SW 1271 (cell line): ENCODE measurements at regions not wholly inside any gene's neighbourhood (a gene's known extent, or its start where the extent isn't known, plus 50 kb on each side); places are given as distances from the start of the nearest gene placed in this dataset.
"Not testable (repeated sequence)": the region's sequence is repeated elsewhere in the genome, so short reads cannot be mapped to it uniquely, and the experiment has no call there.

ENCODE experiments used
- DNase-seq, 2 experiments: peaks; one replicate each; lab custom pipeline; 2025; lab: John Stamatoyannopoulos, UW

GRCh38 chr12:74264692-74265091 lies 272.9 kb upstream of the ATXN7L3B start:
- no peak for DNase-seq

GRCh38 chr12:74269355-74269754 lies 268.3 kb upstream of the ATXN7L3B start:
- DNase-seq = not testable (repeated sequence)

- no peak for DNase-seq
Measured at GRCh38 chr12:74280156-74280655, 257.4 kb upstream of the ATXN7L3B start.

GRCh38 chr12:74281401-74282180 lies 256.0 kb upstream of the ATXN7L3B start:
- DNase-seq = not testable (repeated sequence)

GRCh38 chr12:74283646-74284045 lies 254.0 kb upstream of the ATXN7L3B start:
- DNase-seq = no peak

GRCh38 chr12:74285773-74286172 lies 251.9 kb upstream of the ATXN7L3B start:
- no peak for DNase-seq

GRCh38 chr12:74286254-74286653 lies 251.4 kb upstream of the ATXN7L3B start:
- no peak for DNase-seq

GRCh38 chr12:74292351-74293194 lies 245.1 kb upstream of the ATXN7L3B start:
- no peak for DNase-seq

- no peak for DNase-seq
Measured at GRCh38 chr12:74293689-74294131, 243.9 kb upstream of the ATXN7L3B start.

- peak in 1 of 2 experiments; percentile 42 for DNase-seq
Measured at GRCh38 chr12:74317078-74317601, 220.5 kb upstream of the ATXN7L3B start.

GRCh38 chr12:74317741-74318140 lies 219.9 kb upstream of the ATXN7L3B start:
- no peak for DNase-seq

- DNase-seq = no peak
Measured at GRCh38 chr12:74319886-74320285, 217.7 kb upstream of the ATXN7L3B start.

GRCh38 chr12:74321381-74321780 lies 216.3 kb upstream of the ATXN7L3B start:
- DNase-seq = no peak

- DNase-seq = no peak
Measured at GRCh38 chr12:74322792-74323191, 214.8 kb upstream of the ATXN7L3B start.

- peak in 1 of 2 experiments; percentile 21 for DNase-seq
Measured at GRCh38 chr12:74328623-74329022, 209.0 kb upstream of the ATXN7L3B start.

GRCh38 chr12:74334780-74335179 lies 202.9 kb upstream of the ATXN7L3B start:
- peak in 1 of 2 experiments; percentile 76 for DNase-seq

GRCh38 chr12:74337951-74338350 lies 199.7 kb upstream of the ATXN7L3B start:
- DNase-seq = peak in 1 of 2 experiments; percentile 84

- no peak for DNase-seq
Measured at GRCh38 chr12:74339211-74339610, 198.4 kb upstream of the ATXN7L3B start.

- DNase-seq = no peak
Measured at GRCh38 chr12:74349925-74350324, 187.7 kb upstream of the ATXN7L3B start.

- DNase-seq = peak in 1 of 2 experiments; percentile 32
Measured at GRCh38 chr12:74365178-74365964, 172.3 kb upstream of the ATXN7L3B start.

GRCh38 chr12:74370608-74371216 lies 166.9 kb upstream of the ATXN7L3B start:
- no peak for DNase-seq
